Neural cell (in vitro differentiated cells): ENCODE measurements at regions not wholly inside any gene's neighbourhood (a gene's known extent, or its start where the extent isn't known, plus 50 kb on each side); places are given as distances from the start of the nearest gene placed in this dataset.

Experiments used
- CTCF ChIP-seq: fragments of 450-650 bp; IDR thresholded peaks from 2 replicates; pipeline ENCODE4 v1.5.1; 2014; ENCODE audit warnings: antibody characterized with exemption, mild to moderate bottlenecking, moderate library complexity; ENCODE audit not compliant: poor library complexity, severe bottlenecking
- EP300 ChIP-seq: fragments of 450-650 bp; conservative IDR thresholded peaks from 2 replicates; pipeline ENCODE4 v1.6.1; 2014; ENCODE audit warnings: antibody characterized with exemption, mild to moderate bottlenecking, moderate library complexity; ENCODE audit not compliant: poor library complexity, severe bottlenecking
- EZH2 ChIP-seq: fragments of 200-600, 300-800 bp; shearing (Covaris generic), sonication (generic); IDR thresholded peaks from 2 replicates; pipeline ENCODE4 v1.6.1; 2014; ENCODE audit warnings: antibody characterized with exemption, low read length, borderline replicate concordance, mild to moderate bottlenecking; ENCODE audit not compliant: insufficient read depth, poor library complexity, severe bottlenecking
- MXI1 ChIP-seq: fragments of 450-650 bp; conservative IDR thresholded peaks from 2 replicates; pipeline ENCODE4 v1.6.1; 2014; ENCODE audit warnings: antibody characterized with exemption, mild to moderate bottlenecking; ENCODE audit not compliant: poor library complexity, severe bottlenecking
- POLR2AphosphoS5 ChIP-seq: IDR thresholded peaks from 2 replicates; pipeline ENCODE4 v1.6.1; 2012
- RAD21 ChIP-seq: fragments of 450-650 bp; conservative IDR thresholded peaks from 2 replicates; pipeline ENCODE4 v1.6.1; 2014; ENCODE audit warnings: antibody characterized with exemption, mild to moderate bottlenecking, moderate library complexity
- REST ChIP-seq: IDR thresholded peaks from 2 replicates; pipeline ENCODE4 v1.6.1; 2012; ENCODE audit warnings: borderline replicate concordance
- TAF1 ChIP-seq: IDR thresholded peaks from 2 replicates; pipeline ENCODE4 v1.6.1; 2012; ENCODE audit warnings: low read depth

DNA sequence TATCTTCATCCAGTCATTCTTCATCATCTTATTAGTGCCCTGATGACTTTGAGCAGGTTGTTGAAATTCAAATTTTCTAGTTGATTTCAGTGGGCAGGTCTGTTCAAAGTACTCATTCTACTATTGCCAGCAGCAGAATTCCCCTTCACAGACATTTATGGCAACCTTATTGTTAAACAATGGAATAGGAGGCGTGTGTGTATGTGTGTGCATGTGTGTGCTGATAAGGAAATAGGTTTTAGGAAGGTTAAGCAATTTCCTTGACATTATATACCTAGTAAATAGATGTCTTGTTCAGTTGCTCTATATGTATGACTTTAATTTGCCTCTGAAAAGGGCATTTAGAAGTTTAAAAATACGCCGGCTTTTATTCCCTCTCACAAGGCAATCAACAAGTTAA is 601.4 kb upstream of the CA10 start:
- TF ChIP-seq CTCF (no peak), EZH2 (no peak), POLR2AphosphoS5 (no peak), EP300 (no peak), REST (no peak), RAD21 (no peak), TAF1 (no peak), MXI1 (no peak)
